ENCODE measurements at regions not wholly inside any gene's neighbourhood (a gene's known extent, or its start where the extent isn't known, plus 50 kb on each side); places are given as distances from the start of the nearest gene placed in this dataset.
"Not testable (repeated sequence)": the region's sequence is repeated elsewhere in the genome, so short reads cannot be mapped to it uniquely, and the experiment has no call there.

DNA sequence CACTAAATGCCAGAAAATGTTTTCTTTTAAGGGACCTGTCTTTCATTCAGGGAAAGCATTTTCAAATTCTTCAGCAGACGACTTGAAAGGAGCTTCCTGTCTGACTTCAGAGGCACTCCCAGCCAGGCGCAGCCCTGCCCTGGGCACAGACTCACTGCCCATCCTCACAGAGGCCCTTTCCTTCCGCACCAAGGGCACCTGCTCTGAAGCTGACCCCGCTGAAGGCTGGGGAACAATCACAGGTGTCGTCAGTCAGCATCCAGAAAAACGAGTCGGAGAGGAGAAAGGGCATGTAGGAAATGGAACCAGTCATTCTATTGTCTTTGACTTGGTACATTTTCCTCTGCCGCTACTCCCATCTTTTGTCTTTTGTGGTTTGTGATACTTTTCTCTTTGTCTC lies 125.3 kb upstream of the PARD3 start:
- H3K4me3 ChIP-seq (ENCODE audit: low read depth, low read length), result no peak overlapping the region
- in situ Hi-C loops (cut with HindIII; ENCODE audit: low sequenced_read_pairs), result no loop called here
- TF ChIP-seq, protein P1, sequence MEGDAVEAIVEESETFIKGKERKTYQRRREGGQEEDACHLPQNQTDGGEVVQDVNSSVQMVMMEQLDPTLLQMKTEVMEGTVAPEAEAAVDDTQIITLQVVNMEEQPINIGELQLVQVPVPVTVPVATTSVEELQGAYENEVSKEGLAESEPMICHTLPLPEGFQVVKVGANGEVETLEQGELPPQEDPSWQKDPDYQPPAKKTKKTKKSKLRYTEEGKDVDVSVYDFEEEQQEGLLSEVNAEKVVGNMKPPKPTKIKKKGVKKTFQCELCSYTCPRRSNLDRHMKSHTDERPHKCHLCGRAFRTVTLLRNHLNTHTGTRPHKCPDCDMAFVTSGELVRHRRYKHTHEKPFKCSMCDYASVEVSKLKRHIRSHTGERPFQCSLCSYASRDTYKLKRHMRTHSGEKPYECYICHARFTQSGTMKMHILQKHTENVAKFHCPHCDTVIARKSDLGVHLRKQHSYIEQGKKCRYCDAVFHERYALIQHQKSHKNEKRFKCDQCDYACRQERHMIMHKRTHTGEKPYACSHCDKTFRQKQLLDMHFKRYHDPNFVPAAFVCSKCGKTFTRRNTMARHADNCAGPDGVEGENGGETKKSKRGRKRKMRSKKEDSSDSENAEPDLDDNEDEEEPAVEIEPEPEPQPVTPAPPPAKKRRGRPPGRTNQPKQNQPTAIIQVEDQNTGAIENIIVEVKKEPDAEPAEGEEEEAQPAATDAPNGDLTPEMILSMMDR (IDR thresholded peaks at IDR 0.05; ENCODE audit: low read depth, low read length), result no peak
- DNase-seq (ENCODE audit: low read depth, low spot score), result no peak

DNA sequence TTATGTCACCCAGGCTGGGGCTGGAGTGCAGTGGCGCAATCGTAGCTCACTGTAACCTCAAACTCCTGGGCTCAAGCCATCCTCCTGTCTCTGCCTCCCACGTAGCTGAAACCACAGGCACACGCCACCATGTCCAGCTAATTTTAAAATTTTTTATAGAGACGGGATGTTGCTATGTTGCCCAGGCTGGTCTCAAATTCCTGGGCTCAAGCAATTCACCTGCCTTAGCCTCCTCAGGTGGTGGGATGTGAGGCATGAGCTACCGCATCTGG lies 123.2 kb upstream of the PARD3 start:
- TF ChIP-seq, protein P1 (IDR thresholded peaks at IDR 0.05; ENCODE audit: low read depth, low read length), result no peak

DNA sequence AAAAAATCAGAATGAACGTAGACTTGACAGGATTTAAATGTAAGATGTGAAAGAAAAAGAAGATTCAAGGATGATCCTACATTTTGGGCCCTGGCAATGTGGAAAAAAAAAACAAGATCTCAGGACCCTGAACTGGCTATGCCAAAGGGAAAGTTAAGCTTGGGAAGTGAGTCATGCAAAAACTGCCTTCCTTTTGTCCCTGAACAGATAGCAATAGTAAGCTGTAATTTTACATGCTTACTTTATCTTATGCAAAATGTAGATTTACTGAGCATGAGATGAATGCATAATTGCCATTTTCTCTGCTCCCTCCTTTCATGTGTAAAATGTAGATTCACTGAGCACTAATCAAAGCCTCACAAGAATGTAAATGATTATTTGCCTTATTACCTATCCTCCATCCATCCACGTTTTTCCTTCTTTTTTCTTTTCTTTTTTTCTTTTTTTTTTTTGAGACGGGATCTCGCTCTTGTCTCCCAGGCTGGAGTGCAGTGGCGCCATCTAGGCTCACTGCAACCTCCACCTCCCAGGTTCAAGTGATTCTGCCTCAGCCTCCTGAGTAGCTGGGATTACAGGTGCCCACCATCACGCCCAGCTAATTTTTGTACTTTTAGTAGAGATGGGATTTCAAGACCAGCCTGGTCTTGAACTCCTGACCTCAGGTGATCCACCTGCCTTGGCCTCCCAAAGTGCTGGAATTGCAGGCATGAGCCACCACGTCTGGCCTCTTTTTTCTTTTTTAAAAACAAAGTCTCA lies 122.7 kb upstream of the PARD3 start:
- DNase-seq (ENCODE audit: low read depth, low spot score), result peak; percentile 45
- TF ChIP-seq, protein P1 (IDR thresholded peaks at IDR 0.05; ENCODE audit: low read depth, low read length), result peak; percentile 25
- H3K4me3 ChIP-seq (ENCODE audit: low read depth, low read length); in situ Hi-C loops (cut with HindIII; ENCODE audit: low sequenced_read_pairs): not testable (repeated sequence)

More for the DNA sequence above, 123.2 kb upstream of the PARD3 start:
- DNase-seq (ENCODE audit: low read depth, low spot score), result peak; percentile 20
- no peak overlapping the region for H3K4me3 ChIP-seq (ENCODE audit: low read depth, low read length)
- in situ Hi-C loops (cut with HindIII; ENCODE audit: low sequenced_read_pairs), result no loop called here

DNA sequence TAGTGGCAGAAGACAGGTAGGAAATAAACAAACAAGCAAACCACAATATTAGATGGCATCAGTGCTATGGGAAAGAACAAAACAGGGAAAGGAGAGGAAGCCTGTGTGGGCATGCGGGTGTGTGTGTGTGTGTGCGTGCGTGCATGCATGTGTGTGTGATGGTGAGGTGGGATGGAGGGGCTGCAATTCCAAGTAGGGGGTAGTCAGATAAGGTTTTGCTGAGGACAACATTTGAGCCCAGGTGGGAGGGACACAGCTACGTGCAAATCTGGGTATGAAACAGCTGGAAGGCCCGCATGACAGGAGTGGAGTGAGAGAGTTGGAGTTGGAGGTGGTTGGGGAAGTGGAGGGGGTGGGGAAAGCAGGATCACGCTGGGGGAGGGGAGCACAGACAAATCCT lies 121.0 kb upstream of the PARD3 start:
- TF ChIP-seq, protein P1 (IDR thresholded peaks at IDR 0.05; ENCODE audit: low read depth, low read length), result no peak
- in situ Hi-C loops (cut with HindIII; ENCODE audit: low sequenced_read_pairs), result no loop called here
- H3K4me3 ChIP-seq (ENCODE audit: low read depth, low read length), result no peak overlapping the region
- DNase-seq (ENCODE audit: low read depth, low spot score), result no peak

DNA sequence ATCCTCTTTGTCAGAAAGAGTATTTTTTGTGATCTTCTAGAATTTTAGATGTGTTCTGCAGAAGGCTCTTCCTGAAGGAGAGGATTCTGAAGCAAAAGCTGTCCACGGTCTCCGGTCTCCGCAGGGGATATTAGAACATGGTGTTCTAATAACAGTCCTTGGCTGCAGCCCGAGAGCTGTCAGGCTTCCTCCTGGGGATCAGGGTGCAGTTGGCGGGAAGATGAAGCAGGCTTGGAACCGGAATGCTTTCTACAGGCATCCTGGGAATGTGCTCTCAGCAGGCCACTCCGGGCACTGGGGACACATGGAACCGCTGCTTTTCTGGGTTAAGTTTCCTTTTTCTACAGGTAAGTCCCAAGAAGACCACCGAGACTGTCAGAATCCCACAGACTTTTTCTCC lies 118.6 kb upstream of the PARD3 start:
- in situ Hi-C loops (cut with HindIII; ENCODE audit: low sequenced_read_pairs), result no loop called here
- peak; percentile 73 for DNase-seq (ENCODE audit: low read depth, low spot score)
- TF ChIP-seq, protein P1 (IDR thresholded peaks at IDR 0.05; ENCODE audit: low read depth, low read length), result no peak
- no peak overlapping the region for H3K4me3 ChIP-seq (ENCODE audit: low read depth, low read length)

DNA sequence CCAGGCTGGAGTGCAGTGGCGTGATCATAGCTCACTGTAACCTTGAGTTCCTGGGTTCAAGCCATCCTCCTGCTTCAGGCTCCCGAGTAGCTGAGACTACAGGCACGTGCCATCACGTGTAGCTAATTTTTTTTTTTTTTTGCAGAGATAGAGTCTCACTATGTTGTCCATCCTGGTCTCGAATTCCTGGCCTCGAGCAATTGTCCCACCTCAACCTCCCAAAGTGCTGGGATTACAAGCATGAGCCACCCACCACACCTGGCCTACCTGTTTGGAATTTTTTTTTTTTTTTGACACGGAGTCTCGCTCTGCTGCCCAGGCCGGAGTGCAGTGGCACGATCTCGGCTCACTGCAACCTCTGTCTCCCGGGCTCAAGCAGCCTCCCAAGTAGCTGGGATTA lies 117.1 kb upstream of the PARD3 start:
- no peak for DNase-seq (ENCODE audit: low read depth, low spot score)
- in situ Hi-C loops (cut with HindIII; ENCODE audit: low sequenced_read_pairs), result no loop called here
- TF ChIP-seq, protein P1 (IDR thresholded peaks at IDR 0.05; ENCODE audit: low read depth, low read length), result no peak

More for the DNA sequence above, 117.1 kb upstream of the PARD3 start:
- no peak overlapping the region for H3K4me3 ChIP-seq (ENCODE audit: low read depth, low read length)

Data from astrocyte of the spinal cord (primary cell).